PC-9 (cell line): ENCODE measurements at regions not wholly inside any gene's neighbourhood (a gene's known extent, or its start where the extent isn't known, plus 50 kb on each side); places are given as distances from the start of the nearest gene placed in this dataset.

Experiments used
- BruUV-seq: library from RNA; stranded (reverse); fragments of 400-500 nt; replicated peaks from 2 replicates; lab custom pipeline; 2021; lab: Mats Ljungman, UMichigan
- CTCF ChIA-PET: fragments of 300-600 bp; sonication (Branson Sonifier 250); formaldehyde crosslinking; loops from one replicate; lab custom pipeline; 2022; ENCODE audit warnings: antibody characterized with exemption; lab: Charles Lee
- POLR2A ChIA-PET: fragments of 300-600 bp; sonication (Branson Sonifier 250); formaldehyde crosslinking; loops from one replicate; lab custom pipeline; 2022; ENCODE audit warnings: antibody characterized with exemption; ENCODE audit not compliant: unreplicated experiment; lab: Charles Lee
- DNase-seq, 2 experiments: peaks; one replicate each; pipeline versions ENCODE4 v3.0.0 to v3.0.0-alpha.2; 2015 to 2022; ENCODE audit warnings: mixed read lengths in 1 of 2
- H2AFZ ChIP-seq: fragments of 200-600 bp; sonication (generic); 2 replicates; pipeline ENCODE4 v1.8.1; 2017; ENCODE audit warnings: antibody characterized with exemption
- H3F3A ChIP-seq: fragments of 200-600 bp; sonication (generic); 2 replicates; pipeline ENCODE4 v1.8.1; 2017; ENCODE audit warnings: antibody characterized with exemption, mild to moderate bottlenecking, low read depth; ENCODE audit not compliant: insufficient read depth
- H3K27ac ChIP-seq: fragments of 200-600 bp; sonication (generic); 2 replicates; pipeline ENCODE4 v1.6.1; 2016; ENCODE audit warnings: mixed run types
- H3K27me3 ChIP-seq: fragments of 200-600 bp; sonication (generic); 2 replicates; pipeline ENCODE4 v1.6.1; 2016; ENCODE audit warnings: low read depth, mixed run types; ENCODE audit not compliant: insufficient read depth
- H3K36me3 ChIP-seq: fragments of 200-600 bp; sonication (generic); 2 replicates; pipeline ENCODE4 v1.6.1; 2016; ENCODE audit warnings: low read depth, mixed run types
- H3K4me1 ChIP-seq: fragments of 200-600 bp; sonication (generic); replicated peaks from 2 replicates; pipeline ENCODE4 v1.6.1; 2016; ENCODE audit warnings: mixed run types; ENCODE audit not compliant: insufficient read depth
- H3K4me2 ChIP-seq: fragments of 200-600 bp; sonication (generic); 2 replicates; pipeline ENCODE4 v1.6.1; 2017; ENCODE audit warnings: mixed run types
- H3K4me3 ChIP-seq: fragments of 200-600 bp; sonication (generic); 2 replicates; pipeline ENCODE4 v1.6.1; 2016; ENCODE audit warnings: mixed run types
- H3K79me2 ChIP-seq: fragments of 200-600 bp; sonication (generic); 2 replicates; pipeline ENCODE4 v1.6.1; 2017; ENCODE audit warnings: low read depth, mixed run types
- H3K9me2 ChIP-seq: fragments of 200-600 bp; sonication (generic); 2 replicates; pipeline ENCODE4 v1.8.1; 2017; ENCODE audit warnings: mild to moderate bottlenecking; ENCODE audit not compliant: insufficient read depth
- H3K9me3 ChIP-seq: fragments of 200-600 bp; sonication (generic); 2 replicates; pipeline ENCODE4 v1.8.1; 2016; ENCODE audit warnings: low read depth; ENCODE audit not compliant: insufficient read depth
- H4K20me1 ChIP-seq: fragments of 200-600 bp; sonication (generic); 2 replicates; pipeline ENCODE4 v1.8.1; 2017; ENCODE audit not compliant: insufficient read depth
- CTCF ChIP-seq: fragments of 200-600 bp; sonication (generic); conservative IDR thresholded peaks from 2 replicates; pipeline ENCODE4 v1.6.1; 2017; ENCODE audit warnings: mixed run types, antibody characterized with exemption, mild to moderate bottlenecking, moderate library complexity
- EZH2 ChIP-seq: fragments of 200-600 bp; sonication (generic); IDR thresholded peaks from 2 replicates; pipeline ENCODE4 v1.8.0; 2017; ENCODE audit warnings: antibody characterized with exemption, low read depth
- intact Hi-C: fragments of 100-400 bp; cut with micrococcal nuclease; formaldehyde crosslinking; loops from one replicate; pipeline ENCODE4 v1.10.0; 2022; ENCODE audit not compliant: unreplicated experiment

DNA sequence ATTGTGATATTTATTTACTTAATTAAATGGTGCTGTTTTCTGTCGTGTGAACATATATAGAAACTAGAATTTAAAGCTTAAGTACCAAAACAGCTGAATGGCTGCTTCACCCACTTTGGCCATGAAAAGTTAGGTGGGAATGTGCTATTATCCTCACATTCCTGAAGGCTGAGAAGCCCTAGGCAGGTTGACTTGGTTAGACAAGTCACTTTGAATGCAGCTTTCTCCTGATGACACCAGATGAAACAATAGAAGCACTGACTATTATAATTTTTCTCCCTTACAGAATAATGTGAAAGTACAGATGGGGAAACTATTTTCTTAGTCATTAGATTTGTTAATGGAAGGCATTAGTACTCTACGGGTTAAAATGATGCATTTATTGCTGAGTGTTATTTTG is 65.1 kb upstream of the C5orf46 start:
- ChIA-PET CTCF (interaction anchor here (0.6 kb wide), 1 partner anchor 84 kb away, joined by 3 read pairs; no protein-coding TSS in a partner anchor), POLR2A (no interaction called here)
- no peaks in the 10 kb centered on the region for H3K9me2 ChIP-seq
- no peaks in the 10 kb centered on the region for H3K9me3 ChIP-seq
- no peak overlapping the region for H2AFZ ChIP-seq
- intact Hi-C loops, result no loop called here
- no peak for TF ChIP-seq EZH2
- TF ChIP-seq CTCF, result no peak
- H3K36me3 ChIP-seq, result no peaks in the 10 kb centered on the region
- no peak overlapping the region for H3K4me2 ChIP-seq
- no peak overlapping the region for H3K27ac ChIP-seq
- no peak for DNase-seq
- H3K79me2 ChIP-seq, result no peaks in the 10 kb centered on the region
- no peak overlapping the region for H3K4me3 ChIP-seq
- H3K4me1 ChIP-seq, result no peaks in the 10 kb centered on the region
- no peaks in the 10 kb centered on the region for H4K20me1 ChIP-seq
- H3K27me3 ChIP-seq, result no peaks in the 10 kb centered on the region
- no TSS peak for BruUV-seq
- no peaks in the 10 kb centered on the region for H3F3A ChIP-seq

GRCh38 chr5:147968855-147969254 is 62.5 kb upstream of the C5orf46 start:
- DNase-seq, result no peak
- H3K36me3 ChIP-seq, result no peaks in the 10 kb centered on the region
- H4K20me1 ChIP-seq, result no peaks in the 10 kb centered on the region
- no TSS peak for BruUV-seq
- H3K4me3 ChIP-seq, result no peak overlapping the region
- H3K9me2 ChIP-seq, result no peaks in the 10 kb centered on the region
- no peaks in the 10 kb centered on the region for H3K27me3 ChIP-seq
- H3K79me2 ChIP-seq, result no peaks in the 10 kb centered on the region
- H3K9me3 ChIP-seq, result no peaks in the 10 kb centered on the region
- intact Hi-C loops, result no loop called here
- no peak overlapping the region for H2AFZ ChIP-seq
- no peak overlapping the region for H3K4me2 ChIP-seq
- ChIA-PET CTCF (no interaction called here), POLR2A (no interaction called here)
- no peak for TF ChIP-seq CTCF
- no peak for TF ChIP-seq EZH2
- H3K27ac ChIP-seq, result no peak overlapping the region
- no peaks in the 10 kb centered on the region for H3F3A ChIP-seq
- H3K4me1 ChIP-seq, result no peaks in the 10 kb centered on the region

DNA sequence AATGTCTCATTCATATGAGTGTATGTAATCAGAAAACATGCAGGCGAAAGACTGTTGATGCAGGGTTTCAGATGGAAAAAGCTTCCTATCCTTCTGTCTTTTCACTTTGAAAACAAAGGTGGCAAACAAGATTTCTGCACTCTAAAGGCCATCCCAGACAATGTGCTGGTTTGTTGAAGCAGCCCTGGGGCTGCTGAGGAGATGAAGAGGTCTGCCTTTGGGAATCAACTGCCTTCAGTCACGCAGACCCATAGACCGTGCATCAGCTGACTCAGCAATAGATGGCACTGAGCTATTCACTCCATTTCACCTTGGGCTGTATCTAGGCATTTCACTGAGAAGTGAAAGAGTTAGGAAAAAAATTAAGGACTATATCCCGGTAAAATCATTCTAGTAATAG is 60.5 kb upstream of the C5orf46 start:
- Histone ChIP-seq H3K79me2 (no peaks in the 10 kb centered on the region), H3K36me3 (no peaks in the 10 kb centered on the region), H3K27ac (no peak overlapping the region), H3K4me1 (no peaks in the 10 kb centered on the region), H2AFZ (no peak overlapping the region), H3K4me3 (no peak overlapping the region), H3K4me2 (no peak overlapping the region), H4K20me1 (no peaks in the 10 kb centered on the region), H3F3A (no peaks in the 10 kb centered on the region), H3K9me3 (no peaks in the 10 kb centered on the region), H3K27me3 (no peaks in the 10 kb centered on the region), H3K9me2 (no peaks in the 10 kb centered on the region)
- BruUV-seq, result no TSS peak
- TF ChIP-seq CTCF, result no peak
- DNase-seq, result no peak
- POLR2A ChIA-PET, result no interaction called here
- intact Hi-C loops, result no loop called here
- CTCF ChIA-PET, result no interaction called here
